ENCODE measurements at regions not wholly inside any gene's neighbourhood (a gene's known extent, or its start where the extent isn't known, plus 50 kb on each side); places are given as distances from the start of the nearest gene placed in this dataset.

- BruUV-seq (replicated peaks) = no TSS peak
- intact Hi-C loops (cut with micrococcal nuclease) = no loop called here
- POLR2A ChIA-PET = no interaction called here
Observed at GRCh38 chr6:165936096-165936495, 231.6 kb downstream of the TBXT start.

More at GRCh38 chr6:165936096-165936495, 231.6 kb downstream of the TBXT start:
- CTCF ChIA-PET = no interaction called here
- H3K27me3 ChIP-seq (ENCODE audit: control insufficient read depth in 2 of 2, insufficient read depth in 2 of 2, low read length in 2 of 2) = no peaks in the 10 kb centered on the region
- H3K4me2 ChIP-seq (ENCODE audit: insufficient read depth, low read length) = no peak overlapping the region
- no peaks in the 10 kb centered on the region for H3K4me1 ChIP-seq (ENCODE audit: control insufficient read depth, extremely low read depth, insufficient read depth, low read length)
- H3K27ac ChIP-seq (ENCODE audit: insufficient read depth, low read depth, low read length) = no peak overlapping the region
- dilution Hi-C loops (cut with MboI; ENCODE audit: extremely low pct_ligation_motif_present, low sequenced_read_pairs) = no loop called here
- H3K9ac ChIP-seq (replicated peaks; ENCODE audit: extremely low read depth, insufficient read depth, low read length) = no peak overlapping the region
- no peaks in the 10 kb centered on the region for H3K9me3 ChIP-seq (replicated peaks; ENCODE audit: control insufficient read depth, insufficient read depth, low read length)
- FAIRE-seq = no peak
- TF ChIP-seq EZH2 (IDR thresholded peaks at IDR 0.05; ENCODE audit: borderline replicate concordance, low read depth, low read length, severe bottlenecking) (no peak), POLR2AphosphoS5 (IDR thresholded peaks at IDR 0.05; ENCODE audit: insufficient read depth, low read depth, low read length) (no peak), GATA2 (IDR thresholded peaks at IDR 0.05; ENCODE audit: insufficient read depth, insufficient read length, low read depth, low read length) (no peak), CTCF (IDR thresholded peaks at IDR 0.05; ENCODE audit: extremely low read depth in 1 of 2, insufficient read depth in 1 of 2, low read depth in 1 of 2, low read length in 2 of 2) (no peak), FOS (IDR thresholded peaks at IDR 0.05; ENCODE audit: borderline replicate concordance, insufficient read depth, low read length) (no peak), JUN (IDR thresholded peaks at IDR 0.05; ENCODE audit: borderline replicate concordance, insufficient read depth, insufficient read length, low read depth) (no peak), MAX (IDR thresholded peaks at IDR 0.05; ENCODE audit: insufficient read depth, insufficient read length) (no peak), POLR2A (IDR thresholded peaks at IDR 0.05; ENCODE audit: low read depth, low read length) (no peak), MYC (IDR thresholded peaks at IDR 0.05; ENCODE audit: low read depth, low read length) (no peak)
- no peaks in the 10 kb centered on the region for H3K9me1 ChIP-seq (replicated peaks; ENCODE audit: control insufficient read depth, extremely low read depth, insufficient read depth, low read length)
- no peak overlapping the region for H2AFZ ChIP-seq (ENCODE audit: low read depth, low read length)
- no peaks in the 10 kb centered on the region for H3K79me2 ChIP-seq (ENCODE audit: control insufficient read depth, insufficient read depth, low read length)
- DNase-seq (ENCODE audit: low read depth, low spot score) = no peak
- no peaks in the 10 kb centered on the region for H3K36me3 ChIP-seq (ENCODE audit: control insufficient read depth in 2 of 2, extremely low read depth in 1 of 2, insufficient read depth in 2 of 2, low read length in 2 of 2)
- H3K4me3 ChIP-seq (replicated peaks in 1 of 3; ENCODE audit: insufficient read depth in 1 of 3, low read depth in 1 of 3, low read length in 3 of 3) = no peak overlapping the region
- H4K20me1 ChIP-seq (replicated peaks; ENCODE audit: control insufficient read depth, extremely low read depth, insufficient read depth, low read length) = no peaks in the 10 kb centered on the region

Data from endothelial cell of umbilical vein (primary cell).